GM23338 (cell line): ENCODE measurements at regions not wholly inside any gene's neighbourhood (a gene's known extent, or its start where the extent isn't known, plus 50 kb on each side); places are given as distances from the start of the nearest gene placed in this dataset.

Experiments
- ATAC-seq: fragments of 200-7000 bp; cut with Tn5 transposase; 3 replicates; pipeline ENCODE4 v1.9.1; 2020
- DNase-seq: peaks from one replicate; pipeline ENCODE4 v3.0.0-alpha.2; 2015; ENCODE audit warnings: low spot score
- H2AFZ ChIP-seq: fragments of 200-600 bp; sonication (generic); 2 replicates; pipeline ENCODE4 v1.8.0; 2016; ENCODE audit warnings: antibody characterized with exemption, mild to moderate bottlenecking, moderate library complexity
- H3F3A ChIP-seq: fragments of 200-600 bp; sonication (generic); replicated peaks from 2 replicates; pipeline ENCODE4 v1.8.0; 2017; ENCODE audit warnings: antibody characterized with exemption, mixed run types, low read depth
- H3K27ac ChIP-seq: fragments of 200-600 bp; sonication (generic); 2 replicates; pipeline ENCODE4 v1.6.1; 2016; ENCODE audit warnings: low read depth
- H3K27me3 ChIP-seq: fragments of 200-600 bp; sonication (generic); 2 replicates; pipeline ENCODE4 v1.8.0; 2016; ENCODE audit warnings: mild to moderate bottlenecking, mixed run types, moderate library complexity; ENCODE audit not compliant: insufficient read depth
- H3K36me3 ChIP-seq: fragments of 200-600 bp; sonication (generic); 2 replicates; pipeline ENCODE4 v1.8.0; 2016; ENCODE audit warnings: mild to moderate bottlenecking; ENCODE audit not compliant: insufficient read depth
- H3K4me1 ChIP-seq: fragments of 200-600 bp; sonication (generic); 2 replicates; pipeline ENCODE4 v1.8.0; 2016; ENCODE audit warnings: mild to moderate bottlenecking, moderate library complexity; ENCODE audit not compliant: insufficient read depth
- H3K4me2 ChIP-seq: fragments of 200-600 bp; sonication (generic); 2 replicates; pipeline ENCODE4 v1.7.1; 2017; ENCODE audit warnings: mixed run types
- H3K4me3 ChIP-seq: fragments of 200-600 bp; sonication (generic); 2 replicates; pipeline ENCODE4 v1.6.1; 2016; ENCODE audit warnings: mixed run types
- H3K79me2 ChIP-seq: fragments of 200-600 bp; sonication (generic); replicated peaks from 2 replicates; pipeline ENCODE4 v1.8.0; 2017; ENCODE audit warnings: mild to moderate bottlenecking; ENCODE audit not compliant: insufficient read depth
- H3K9me2 ChIP-seq: fragments of 200-600 bp; sonication (generic); 2 replicates; pipeline ENCODE4 v1.8.0; 2017; ENCODE audit not compliant: insufficient read depth
- H4K20me1 ChIP-seq: fragments of 200-600 bp; sonication (generic); replicated peaks from 2 replicates; pipeline ENCODE4 v1.8.0; 2017; ENCODE audit warnings: mild to moderate bottlenecking; ENCODE audit not compliant: insufficient read depth
- H3K27ac Mint-ChIP-seq: 2 replicates; pipeline ENCODE4 v1.8.0; 2020; ENCODE audit warnings: inconsistent platforms, mild to moderate bottlenecking, moderate library complexity, mixed read lengths
- H3K27me3 Mint-ChIP-seq: 3 replicates; pipeline ENCODE4 v1.8.0; 2022; ENCODE audit warnings: low read depth, mild to moderate bottlenecking, moderate library complexity, mixed read lengths, inconsistent platforms; ENCODE audit not compliant: insufficient read depth, poor library complexity
- H3K36me3 Mint-ChIP-seq: 3 replicates; pipeline ENCODE4 v1.8.0; 2021; ENCODE audit warnings: low read depth, mild to moderate bottlenecking, inconsistent platforms, moderate library complexity, mixed read lengths
- H3K4me1 Mint-ChIP-seq: 3 replicates; pipeline ENCODE4 v1.8.0; 2020; ENCODE audit warnings: mild to moderate bottlenecking, inconsistent platforms, mixed read lengths
- H3K4me3 Mint-ChIP-seq: 3 replicates; pipeline ENCODE4 v1.8.0; 2021; ENCODE audit warnings: moderate library complexity, mild to moderate bottlenecking, inconsistent platforms, mixed read lengths
- H3K9me3 Mint-ChIP-seq: 3 replicates; pipeline ENCODE4 v1.8.0; 2020; ENCODE audit warnings: moderate library complexity, mild to moderate bottlenecking, inconsistent platforms, mixed read lengths
- CREB1 ChIP-seq: fragments of 250-450 bp; sonication (Bioruptor Pico); IDR thresholded peaks from 2 replicates; pipeline ENCODE4 v1.5.0; 2020; ENCODE audit warnings: low read depth, mild to moderate bottlenecking, moderate library complexity
- EZH2 ChIP-seq: fragments of 200-600 bp; sonication (generic); IDR thresholded peaks from one replicate; pipeline ENCODE4 v1.8.0; 2017; ENCODE audit warnings: antibody characterized with exemption, mild to moderate bottlenecking, low read depth; ENCODE audit not compliant: unreplicated experiment
- EZH2phosphoT487 ChIP-seq: fragments of 200-600 bp; sonication (generic); IDR thresholded peaks from one replicate; pipeline ENCODE4 v1.8.1; 2018; ENCODE audit warnings: antibody characterized with exemption; ENCODE audit not compliant: unreplicated experiment
- JUNB ChIP-seq: IDR thresholded peaks from one replicate; pipeline ENCODE4 v1.6.1; 2016; ENCODE audit warnings: antibody characterized with exemption; ENCODE audit not compliant: unreplicated experiment
- STAT1 ChIP-seq: IDR thresholded peaks from one replicate; pipeline ENCODE4 v1.6.1; 2016; ENCODE audit warnings: antibody characterized with exemption; ENCODE audit not compliant: unreplicated experiment
- ZNF114 ChIP-seq: fragments of 250-450 bp; sonication (Bioruptor Pico); IDR thresholded peaks from 2 replicates; pipeline ENCODE4 v1.5.0; 2020; ENCODE audit warnings: mild to moderate bottlenecking, moderate library complexity
- ZNF331 ChIP-seq: fragments of 250-450 bp; sonication (Bioruptor Pico); IDR thresholded peaks from 2 replicates; pipeline ENCODE4 v1.5.0; 2020; ENCODE audit warnings: low read depth, mild to moderate bottlenecking, moderate library complexity
- TF ChIP-seq, protein P1 (sequence below): fragments of 250-450 bp; sonication (Bioruptor Pico); IDR thresholded peaks from 2 replicates; pipeline ENCODE4 v1.5.0; 2020; ENCODE audit warnings: mild to moderate bottlenecking, moderate library complexity
- TF ChIP-seq, protein P2 (sequence below): IDR thresholded peaks from 2 replicates; pipeline ENCODE4 v1.6.1; 2016; ENCODE audit warnings: antibody characterized with exemption

- TF ChIP-seq, protein P1, sequence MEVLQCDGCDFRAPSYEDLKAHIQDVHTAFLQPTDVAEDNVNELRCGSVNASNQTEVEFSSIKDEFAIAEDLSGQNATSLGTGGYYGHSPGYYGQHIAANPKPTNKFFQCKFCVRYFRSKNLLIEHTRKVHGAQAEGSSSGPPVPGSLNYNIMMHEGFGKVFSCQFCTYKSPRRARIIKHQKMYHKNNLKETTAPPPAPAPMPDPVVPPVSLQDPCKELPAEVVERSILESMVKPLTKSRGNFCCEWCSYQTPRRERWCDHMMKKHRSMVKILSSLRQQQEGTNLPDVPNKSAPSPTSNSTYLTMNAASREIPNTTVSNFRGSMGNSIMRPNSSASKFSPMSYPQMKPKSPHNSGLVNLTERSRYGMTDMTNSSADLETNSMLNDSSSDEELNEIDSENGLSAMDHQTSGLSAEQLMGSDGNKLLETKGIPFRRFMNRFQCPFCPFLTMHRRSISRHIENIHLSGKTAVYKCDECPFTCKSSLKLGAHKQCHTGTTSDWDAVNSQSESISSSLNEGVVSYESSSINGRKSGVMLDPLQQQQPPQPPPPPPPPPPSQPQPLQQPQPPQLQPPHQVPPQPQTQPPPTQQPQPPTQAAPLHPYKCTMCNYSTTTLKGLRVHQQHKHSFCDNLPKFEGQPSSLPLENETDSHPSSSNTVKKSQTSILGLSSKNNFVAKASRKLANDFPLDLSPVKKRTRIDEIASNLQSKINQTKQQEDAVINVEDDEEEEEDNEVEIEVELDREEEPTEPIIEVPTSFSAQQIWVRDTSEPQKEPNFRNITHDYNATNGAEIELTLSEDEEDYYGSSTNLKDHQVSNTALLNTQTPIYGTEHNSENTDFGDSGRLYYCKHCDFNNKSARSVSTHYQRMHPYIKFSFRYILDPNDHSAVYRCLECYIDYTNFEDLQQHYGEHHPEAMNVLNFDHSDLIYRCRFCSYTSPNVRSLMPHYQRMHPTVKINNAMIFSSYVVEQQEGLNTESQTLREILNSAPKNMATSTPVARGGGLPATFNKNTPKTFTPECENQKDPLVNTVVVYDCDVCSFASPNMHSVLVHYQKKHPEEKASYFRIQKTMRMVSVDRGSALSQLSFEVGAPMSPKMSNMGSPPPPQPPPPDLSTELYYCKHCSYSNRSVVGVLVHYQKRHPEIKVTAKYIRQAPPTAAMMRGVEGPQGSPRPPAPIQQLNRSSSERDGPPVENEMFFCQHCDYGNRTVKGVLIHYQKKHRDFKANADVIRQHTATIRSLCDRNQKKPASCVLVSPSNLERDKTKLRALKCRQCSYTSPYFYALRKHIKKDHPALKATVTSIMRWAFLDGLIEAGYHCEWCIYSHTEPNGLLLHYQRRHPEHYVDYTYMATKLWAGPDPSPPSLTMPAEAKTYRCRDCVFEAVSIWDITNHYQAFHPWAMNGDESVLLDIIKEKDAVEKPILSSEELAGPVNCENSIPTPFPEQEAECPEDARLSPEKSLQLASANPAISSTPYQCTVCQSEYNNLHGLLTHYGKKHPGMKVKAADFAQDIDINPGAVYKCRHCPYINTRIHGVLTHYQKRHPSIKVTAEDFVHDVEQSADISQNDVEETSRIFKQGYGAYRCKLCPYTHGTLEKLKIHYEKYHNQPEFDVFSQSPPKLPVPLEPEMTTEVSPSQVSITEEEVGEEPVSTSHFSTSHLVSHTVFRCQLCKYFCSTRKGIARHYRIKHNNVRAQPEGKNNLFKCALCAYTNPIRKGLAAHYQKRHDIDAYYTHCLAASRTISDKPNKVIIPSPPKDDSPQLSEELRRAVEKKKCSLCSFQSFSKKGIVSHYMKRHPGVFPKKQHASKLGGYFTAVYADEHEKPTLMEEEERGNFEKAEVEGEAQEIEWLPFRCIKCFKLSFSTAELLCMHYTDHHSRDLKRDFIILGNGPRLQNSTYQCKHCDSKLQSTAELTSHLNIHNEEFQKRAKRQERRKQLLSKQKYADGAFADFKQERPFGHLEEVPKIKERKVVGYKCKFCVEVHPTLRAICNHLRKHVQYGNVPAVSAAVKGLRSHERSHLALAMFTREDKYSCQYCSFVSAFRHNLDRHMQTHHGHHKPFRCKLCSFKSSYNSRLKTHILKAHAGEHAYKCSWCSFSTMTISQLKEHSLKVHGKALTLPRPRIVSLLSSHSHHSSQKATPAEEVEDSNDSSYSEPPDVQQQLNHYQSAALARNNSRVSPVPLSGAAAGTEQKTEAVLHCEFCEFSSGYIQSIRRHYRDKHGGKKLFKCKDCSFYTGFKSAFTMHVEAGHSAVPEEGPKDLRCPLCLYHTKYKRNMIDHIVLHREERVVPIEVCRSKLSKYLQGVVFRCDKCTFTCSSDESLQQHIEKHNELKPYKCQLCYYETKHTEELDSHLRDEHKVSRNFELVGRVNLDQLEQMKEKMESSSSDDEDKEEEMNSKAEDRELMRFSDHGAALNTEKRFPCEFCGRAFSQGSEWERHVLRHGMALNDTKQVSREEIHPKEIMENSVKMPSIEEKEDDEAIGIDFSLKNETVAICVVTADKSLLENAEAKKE (CRISPR knock-in tag), result no peak
Observed at GRCh38 chr18:72612894-72613533, 68.9 kb upstream of the CBLN2 start (continued).

- Mint-ChIP-seq H3K9me3 (peaks cover 99% of the 10 kb centered on the region), H3K36me3 (peaks cover 21% of the 10 kb centered on the region), H3K4me3 (no peak overlapping the region), H3K4me1 (no peaks in the 10 kb centered on the region), H3K27ac (no peak overlapping the region), H3K27me3 (peaks cover 5% of the 10 kb centered on the region)
- no peak overlapping the region for H3K4me3 ChIP-seq
- no peak overlapping the region for H3K4me2 ChIP-seq
- H2AFZ ChIP-seq, result no peak overlapping the region
- H3K27me3 ChIP-seq, result no peaks in the 10 kb centered on the region
- no peaks in the 10 kb centered on the region for H3K9me2 ChIP-seq
- H3F3A ChIP-seq, result no peaks in the 10 kb centered on the region
- no peaks in the 10 kb centered on the region for H4K20me1 ChIP-seq
- ATAC-seq (no peak), DNase-seq (no peak)
- H3K27ac ChIP-seq, result no peak overlapping the region
- H3K79me2 ChIP-seq, result no peaks in the 10 kb centered on the region
- no peaks in the 10 kb centered on the region for H3K36me3 ChIP-seq
- H3K4me1 ChIP-seq, result no peaks in the 10 kb centered on the region
- TF ChIP-seq, protein P2, sequence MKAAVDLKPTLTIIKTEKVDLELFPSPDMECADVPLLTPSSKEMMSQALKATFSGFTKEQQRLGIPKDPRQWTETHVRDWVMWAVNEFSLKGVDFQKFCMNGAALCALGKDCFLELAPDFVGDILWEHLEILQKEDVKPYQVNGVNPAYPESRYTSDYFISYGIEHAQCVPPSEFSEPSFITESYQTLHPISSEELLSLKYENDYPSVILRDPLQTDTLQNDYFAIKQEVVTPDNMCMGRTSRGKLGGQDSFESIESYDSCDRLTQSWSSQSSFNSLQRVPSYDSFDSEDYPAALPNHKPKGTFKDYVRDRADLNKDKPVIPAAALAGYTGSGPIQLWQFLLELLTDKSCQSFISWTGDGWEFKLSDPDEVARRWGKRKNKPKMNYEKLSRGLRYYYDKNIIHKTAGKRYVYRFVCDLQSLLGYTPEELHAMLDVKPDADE, result no peak
- TF ChIP-seq ZNF331 (no peak), STAT1 (no peak), EZH2 (no peak), EZH2phosphoT487 (no peak), JUNB (no peak), ZNF114 (CRISPR knock-in tag) (no peak), CREB1 (CRISPR knock-in tag) (no peak)
- TF ChIP-seq, protein P1 (CRISPR knock-in tag), result no peak
Observed at GRCh38 chr18:72605376-72605775, 61.2 kb upstream of the CBLN2 start.
